Epithelial cell of esophagus (primary cell): ENCODE measurements at regions not wholly inside any gene's neighbourhood (a gene's known extent, or its start where the extent isn't known, plus 50 kb on each side); places are given as distances from the start of the nearest gene placed in this dataset.

ENCODE experiments used
- DNase-seq: peaks from one replicate; pipeline ENCODE4 v3.0.0; 2010; ENCODE audit warnings: low read depth
- H3K4me3 ChIP-seq: 2 replicates; pipeline ENCODE4 v1.5.1; 2011; ENCODE audit warnings: mild to moderate bottlenecking, low read length, control low read depth
- CTCF ChIP-seq: IDR thresholded peaks from 2 replicates; pipeline ENCODE4 v1.5.1; 2011; ENCODE audit warnings: low read depth, mild to moderate bottlenecking, low read length, control low read depth, inconsistent platforms; ENCODE audit not compliant: insufficient read depth; ENCODE audit errors: missing control alignments

- no peak for DNase-seq
- TF ChIP-seq CTCF, result no peak
- no peak overlapping the region for H3K4me3 ChIP-seq
Measured at GRCh38 chr15:69956417-69956816, 141.3 kb downstream of the TLE3 start.

- no peak for TF ChIP-seq CTCF
- DNase-seq, result no peak
- no peak overlapping the region for H3K4me3 ChIP-seq
Measured at GRCh38 chr15:69957175-69957574, 140.5 kb downstream of the TLE3 start.

- no peak overlapping the region for H3K4me3 ChIP-seq
- no peak for TF ChIP-seq CTCF
- DNase-seq, result peak; percentile 8
Measured at GRCh38 chr15:69958496-69959084, 139.1 kb downstream of the TLE3 start.

- DNase-seq, result no peak
- no peak overlapping the region for H3K4me3 ChIP-seq
- TF ChIP-seq CTCF, result no peak
Measured at GRCh38 chr15:69962561-69962960, 135.2 kb downstream of the TLE3 start.

GRCh38 chr15:69963385-69963784 is 134.3 kb downstream of the TLE3 start:
- DNase-seq, result no peak
- no peak overlapping the region for H3K4me3 ChIP-seq
- TF ChIP-seq CTCF, result no peak

- TF ChIP-seq CTCF, result no peak
Measured at GRCh38 chr15:69971771-69972170, 125.9 kb downstream of the TLE3 start.

GRCh38 chr15:69972436-69972835 is 125.3 kb downstream of the TLE3 start:
- no peak for TF ChIP-seq CTCF

More at GRCh38 chr15:69971771-69972170, 125.9 kb downstream of the TLE3 start:
- H3K4me3 ChIP-seq, result no peak overlapping the region
- DNase-seq, result no peak

More at GRCh38 chr15:69972436-69972835, 125.3 kb downstream of the TLE3 start:
- DNase-seq, result no peak
- no peak overlapping the region for H3K4me3 ChIP-seq
